ENCODE measurements at regions not wholly inside any gene's neighbourhood (a gene's known extent, or its start where the extent isn't known, plus 50 kb on each side); places are given as distances from the start of the nearest gene placed in this dataset.

DNA sequence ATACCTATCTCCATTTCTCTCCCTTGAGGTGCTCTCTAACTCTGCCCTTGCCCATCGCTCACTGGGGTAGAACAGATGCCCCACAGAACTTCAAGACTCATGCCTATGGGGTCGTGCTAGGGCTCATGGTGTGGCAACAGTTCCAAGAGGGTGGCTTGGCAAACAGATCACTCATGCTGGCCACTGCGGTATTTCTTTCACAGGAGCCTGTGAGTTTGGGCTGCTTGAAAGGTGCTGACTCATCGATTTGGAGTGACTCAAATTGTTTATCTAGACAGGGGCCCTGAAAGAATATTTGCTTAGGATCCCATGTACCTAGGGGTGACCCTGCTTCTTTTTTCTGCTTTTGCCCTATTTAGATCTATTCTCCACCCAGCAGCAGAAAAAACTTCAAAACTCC, 69.9 kb downstream of the IRX5 start:
- TF ChIP-seq, protein P1, sequence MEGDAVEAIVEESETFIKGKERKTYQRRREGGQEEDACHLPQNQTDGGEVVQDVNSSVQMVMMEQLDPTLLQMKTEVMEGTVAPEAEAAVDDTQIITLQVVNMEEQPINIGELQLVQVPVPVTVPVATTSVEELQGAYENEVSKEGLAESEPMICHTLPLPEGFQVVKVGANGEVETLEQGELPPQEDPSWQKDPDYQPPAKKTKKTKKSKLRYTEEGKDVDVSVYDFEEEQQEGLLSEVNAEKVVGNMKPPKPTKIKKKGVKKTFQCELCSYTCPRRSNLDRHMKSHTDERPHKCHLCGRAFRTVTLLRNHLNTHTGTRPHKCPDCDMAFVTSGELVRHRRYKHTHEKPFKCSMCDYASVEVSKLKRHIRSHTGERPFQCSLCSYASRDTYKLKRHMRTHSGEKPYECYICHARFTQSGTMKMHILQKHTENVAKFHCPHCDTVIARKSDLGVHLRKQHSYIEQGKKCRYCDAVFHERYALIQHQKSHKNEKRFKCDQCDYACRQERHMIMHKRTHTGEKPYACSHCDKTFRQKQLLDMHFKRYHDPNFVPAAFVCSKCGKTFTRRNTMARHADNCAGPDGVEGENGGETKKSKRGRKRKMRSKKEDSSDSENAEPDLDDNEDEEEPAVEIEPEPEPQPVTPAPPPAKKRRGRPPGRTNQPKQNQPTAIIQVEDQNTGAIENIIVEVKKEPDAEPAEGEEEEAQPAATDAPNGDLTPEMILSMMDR (IDR thresholded peaks at IDR 0.05; ENCODE audit: poor library complexity) = no peak
- no peak for TF ChIP-seq EZH2 (IDR thresholded peaks at IDR 0.05; ENCODE audit: borderline replicate concordance)
